T-cell (primary cell): ENCODE measurements at regions not wholly inside any gene's neighbourhood (a gene's known extent, or its start where the extent isn't known, plus 50 kb on each side); places are given as distances from the start of the nearest gene placed in this dataset.
"Not testable (repeated sequence)": the region's sequence is repeated elsewhere in the genome, so short reads cannot be mapped to it uniquely, and the experiment has no call there.

Experiments used
- ATAC-seq, 4 experiments: fragments of 200-7000 bp in 3 of 4; fragments of 150-1000 bp in 1 of 4; cut with Tn5 transposase; replicated peaks in 1 of 4; 1 replicate in 3 of 4; 2 replicates in 1 of 4; pipeline ENCODE4 v1.10.0; 2021; ENCODE audit warnings: moderate library complexity in 3 of 4, mild to moderate bottlenecking in 2 of 4, moderate number of reproducible peaks in 1 of 4
- CTCF ChIA-PET, 2 donors: fragments of 300-600 bp; sonication (Branson Sonifier 250); formaldehyde crosslinking; loops; one replicate each; lab custom pipeline; 2022; ENCODE audit warnings: antibody characterized with exemption in 2 of 2; lab: Charles Lee
- POLR2A ChIA-PET, 2 donors: fragments of 300-600 bp; sonication (Branson Sonifier 250); formaldehyde crosslinking; loops; one replicate each; lab custom pipeline; 2022; ENCODE audit warnings: antibody characterized with exemption in 2 of 2; lab: Charles Lee
- DNase-seq, 35 experiments: peaks; one replicate each; pipeline versions ENCODE4 v3.0.0 to v3.0.0-alpha.2; 2013 to 2023
- H3K27ac ChIP-seq: one replicate; pipeline ENCODE4 v1.5.1; 2013; ENCODE audit warnings: low read length
- H3K27me3 ChIP-seq, 2 experiments: replicated peaks in 1 of 2; 1 replicate in 1 of 2; 2 replicates in 1 of 2; pipeline versions ENCODE4 v1.6.1 to v1.7.0; 2013; ENCODE audit warnings: low read length in 1 of 2, mixed read lengths in 1 of 2; ENCODE audit not compliant: control insufficient read depth in 2 of 2, insufficient read depth in 2 of 2; ENCODE audit errors: extremely low read depth in 1 of 2
- H3K36me3 ChIP-seq, 2 donors: 1 replicate in 1 of 2; 2 replicates in 1 of 2; pipeline versions ENCODE4 v1.6.1 to v1.7.0; 2013; ENCODE audit warnings: low read length in 1 of 2; ENCODE audit not compliant: control insufficient read depth in 2 of 2, insufficient read depth in 1 of 2; ENCODE audit errors: extremely low read depth in 1 of 2
- H3K4me1 ChIP-seq, 2 experiments: 1 replicate in 1 of 2; 2 replicates in 1 of 2; pipeline versions ENCODE4 v1.6.1 to v1.7.0; 2013; ENCODE audit warnings: low read length in 2 of 2, mixed read lengths in 1 of 2; ENCODE audit not compliant: insufficient read depth in 2 of 2, control insufficient read depth in 1 of 2; ENCODE audit errors: extremely low read depth in 1 of 2
- H3K4me3 ChIP-seq, 2 donors: 1 replicate in 1 of 2; 2 replicates in 1 of 2; pipeline versions ENCODE4 v1.5.1 to v1.7.0; 2013; ENCODE audit warnings: mild to moderate bottlenecking in 2 of 2, low read length in 1 of 2, moderate library complexity in 1 of 2; ENCODE audit not compliant: control insufficient read depth in 1 of 2; ENCODE audit errors: extremely low read depth in 1 of 2
- H3K9me3 ChIP-seq: 2 replicates; pipeline ENCODE4 v1.7.0; 2013
- H3K27ac Mint-ChIP-seq, 2 donors: one replicate each; pipeline ENCODE4 v1.8.0; 2020 to 2021; ENCODE audit warnings: mild to moderate bottlenecking in 2 of 2, mixed read lengths in 2 of 2
- H3K27me3 Mint-ChIP-seq, 2 donors: one replicate each; pipeline ENCODE4 v1.8.0; 2021 to 2022; ENCODE audit warnings: mixed read lengths in 2 of 2
- H3K36me3 Mint-ChIP-seq: one replicate; pipeline ENCODE4 v1.8.0; 2021; ENCODE audit warnings: mixed read lengths
- H3K4me1 Mint-ChIP-seq, 3 donors: one replicate each; pipeline ENCODE4 v1.8.0; 2020 to 2022; ENCODE audit warnings: mixed read lengths in 3 of 3, mild to moderate bottlenecking in 1 of 3
- H3K4me3 Mint-ChIP-seq, 3 donors: one replicate each; pipeline ENCODE4 v1.8.0; 2020 to 2022; ENCODE audit warnings: mild to moderate bottlenecking in 3 of 3, mixed read lengths in 3 of 3, moderate library complexity in 3 of 3
- H3K9me3 Mint-ChIP-seq, 3 donors: one replicate each; pipeline ENCODE4 v1.8.0; 2020 to 2022; ENCODE audit warnings: mixed read lengths in 3 of 3
- WGBS: methylation state at CpG from one replicate; pipeline ENCODE4 v1.1.5; 2013; ENCODE audit warnings: missing lambda C conversion rate; ENCODE audit not compliant: insufficient coverage; 5-methylcytosine and 5-hydroxymethylcytosine counted together

- H3K36me3 ChIP-seq, result no peaks in the 10 kb centered on the region
- H3K4me3 Mint-ChIP-seq, result no peak overlapping the region
- H3K27me3 ChIP-seq, result peaks cover 0 to 4% of the 10 kb centered on the region in 2 experiments
- H3K27me3 Mint-ChIP-seq, result peaks cover 4% of the 10 kb centered on the region in 2 donors
- H3K27ac ChIP-seq, result no peak overlapping the region
- H3K4me1 Mint-ChIP-seq, result no peaks in the 10 kb centered on the region
- POLR2A ChIA-PET, result no interaction called here
- H3K9me3 ChIP-seq, result no peaks in the 10 kb centered on the region
- no peaks in the 10 kb centered on the region for H3K36me3 Mint-ChIP-seq
- H3K9me3 Mint-ChIP-seq, result peaks cover 0 to 6% (median 3%) of the 10 kb centered on the region in 3 donors
- H3K4me3 ChIP-seq, result no peak overlapping the region
- no peaks in the 10 kb centered on the region for H3K4me1 ChIP-seq
- DNase-seq (no peak), ATAC-seq (no peak)
- CTCF ChIA-PET, result no interaction called here
- H3K27ac Mint-ChIP-seq, result no peak overlapping the region
Observed at GRCh38 chr22:34808618-34809017, 257.3 kb upstream of the ISX start.

GRCh38 chr22:34812631-34813030 is 253.3 kb upstream of the ISX start:
- no peak for ATAC-seq
- H3K9me3 Mint-ChIP-seq, result peaks cover 9 to 17% (median 16%) of the 10 kb centered on the region in 3 donors
- ChIA-PET POLR2A (no interaction called here), CTCF (no interaction called here)
- H3K4me3 Mint-ChIP-seq, result no peak overlapping the region
- DNase-seq, result no peak
- no peak overlapping the region for H3K27ac Mint-ChIP-seq
- Histone ChIP-seq H3K4me3 (no peak overlapping the region), H3K4me1 (no peaks in the 10 kb centered on the region), H3K36me3 (no peaks in the 10 kb centered on the region), H3K27ac (no peak overlapping the region), H3K27me3 (peaks cover 0 to 4% of the 10 kb centered on the region in 2 experiments), H3K9me3 (no peaks in the 10 kb centered on the region)
- H3K4me1 Mint-ChIP-seq, result no peaks in the 10 kb centered on the region
- H3K27me3 Mint-ChIP-seq, result peaks cover 7 to 10% of the 10 kb centered on the region in 2 donors
- no CpG with 5 or more reads among the region's 1 CpG for WGBS
- H3K36me3 Mint-ChIP-seq, result no peaks in the 10 kb centered on the region

- no CpG with 5 or more reads among the region's 2 CpGs for WGBS
- POLR2A ChIA-PET, result no interaction called here
- Histone ChIP-seq H3K27ac (no peak overlapping the region), H3K4me3 (no peak overlapping the region), H3K27me3 (peaks cover 0 to 4% of the 10 kb centered on the region in 2 experiments), H3K4me1 (no peaks in the 10 kb centered on the region), H3K36me3 (no peaks in the 10 kb centered on the region), H3K9me3 (no peaks in the 10 kb centered on the region)
- ATAC-seq (no peak), DNase-seq (no peak)
- peaks cover 7 to 8% of the 10 kb centered on the region in 2 donors for H3K27me3 Mint-ChIP-seq
- CTCF ChIA-PET, result no interaction called here
- H3K27ac Mint-ChIP-seq, result no peak overlapping the region
- H3K4me3 Mint-ChIP-seq, result no peak overlapping the region
- H3K4me1 Mint-ChIP-seq, result no peaks in the 10 kb centered on the region
- H3K9me3 Mint-ChIP-seq, result peaks cover 11 to 21% (median 16%) of the 10 kb centered on the region in 3 donors
- H3K36me3 Mint-ChIP-seq, result no peaks in the 10 kb centered on the region
Observed at GRCh38 chr22:34814260-34815025, 251.5 kb upstream of the ISX start.

DNA sequence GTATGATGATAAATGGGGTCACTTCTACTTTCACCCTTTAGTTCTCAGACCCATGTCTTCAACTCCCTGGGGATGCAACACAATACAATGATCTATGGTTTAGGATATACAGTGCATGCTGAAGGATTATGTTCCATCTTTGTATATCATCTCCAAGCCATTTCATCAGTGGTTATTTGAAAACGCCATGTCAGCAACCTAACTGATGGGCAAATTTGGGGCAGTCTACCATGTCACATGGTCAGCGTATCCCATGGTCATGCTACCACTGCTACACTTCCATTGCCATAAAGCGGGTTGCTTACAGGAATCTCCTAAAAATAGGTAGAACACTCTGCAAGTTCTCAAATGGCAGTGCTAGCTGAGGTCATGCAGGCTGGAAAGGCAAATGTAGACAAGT is 236.5 kb upstream of the ISX start:
- H3K27me3 Mint-ChIP-seq, result peaks cover 4% of the 10 kb centered on the region in 2 donors
- WGBS, result 94% methylated on average over 3 of the region's 3 CpGs
- POLR2A ChIA-PET, result no interaction called here

DNA sequence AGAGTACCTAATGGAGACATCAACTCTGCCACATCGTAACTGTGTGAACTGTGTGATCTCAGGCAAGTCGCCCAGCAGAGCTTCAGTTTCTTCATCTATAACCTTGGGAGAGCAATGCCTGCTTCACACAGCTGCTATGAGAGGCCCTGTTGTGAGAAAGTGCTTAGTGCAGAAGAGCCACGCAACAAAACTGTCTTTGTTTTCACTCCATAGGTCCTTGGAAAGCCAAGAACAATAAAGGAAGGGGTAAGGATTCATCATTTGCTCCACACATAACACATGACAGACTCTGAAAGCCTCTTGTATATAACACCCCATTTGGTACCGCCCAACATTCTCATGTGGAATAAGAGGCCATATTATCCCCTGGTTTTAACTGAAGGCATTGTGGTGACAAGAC is 231.9 kb upstream of the ISX start:
- no peaks in the 10 kb centered on the region for H3K27me3 ChIP-seq
- Mint-ChIP-seq H3K9me3 (peaks cover 0 to 5% (median 4%) of the 10 kb centered on the region in 3 donors), H3K4me1 (no peaks in the 10 kb centered on the region), H3K27ac (no peak overlapping the region), H3K36me3 (no peaks in the 10 kb centered on the region), H3K4me3 (no peak overlapping the region), H3K27me3 (peaks cover 0 to 20% of the 10 kb centered on the region in 2 donors)
- H3K4me3 ChIP-seq, result no peak overlapping the region
- no peaks in the 10 kb centered on the region for H3K9me3 ChIP-seq
- POLR2A ChIA-PET, result no interaction called here
- ATAC-seq (no peak), DNase-seq (no peak)
- CTCF ChIA-PET, result no interaction called here
- H3K4me1 ChIP-seq, result no peaks in the 10 kb centered on the region
- H3K27ac ChIP-seq, result no peak overlapping the region
- H3K36me3 ChIP-seq, result no peaks in the 10 kb centered on the region
- WGBS, result no CpG with 5 or more reads among the region's 4 CpGs

More for the DNA sequence above, 236.5 kb upstream of the ISX start:
- peaks cover 0 to 2% of the 10 kb centered on the region in 2 experiments for H3K27me3 ChIP-seq
- H3K9me3 Mint-ChIP-seq, result peaks cover 0 to 13% (median 2%) of the 10 kb centered on the region in 3 donors
- no peaks in the 10 kb centered on the region for H3K4me1 Mint-ChIP-seq
- no peaks in the 10 kb centered on the region for H3K36me3 ChIP-seq
- CTCF ChIA-PET, result no interaction called here
- no peak for ATAC-seq
- no peak for DNase-seq
- no peaks in the 10 kb centered on the region for H3K9me3 ChIP-seq
- H3K27ac ChIP-seq, result no peak overlapping the region
- H3K4me3 ChIP-seq, result no peak overlapping the region
- H3K4me1 ChIP-seq, result no peaks in the 10 kb centered on the region
- no peak overlapping the region for H3K27ac Mint-ChIP-seq
- no peaks in the 10 kb centered on the region for H3K36me3 Mint-ChIP-seq
- H3K4me3 Mint-ChIP-seq, result no peak overlapping the region

GRCh38 chr22:34834541-34834940 is 231.4 kb upstream of the ISX start:
- POLR2A ChIA-PET, CTCF ChIA-PET: not testable (repeated sequence)

More at GRCh38 chr22:34834541-34834940, 231.4 kb upstream of the ISX start:
- 33% methylated on average over 3 of the region's 3 CpGs for WGBS
- H3K9me3 Mint-ChIP-seq, H3K4me3 Mint-ChIP-seq, H3K27me3 ChIP-seq, H3K9me3 ChIP-seq, H3K36me3 Mint-ChIP-seq, H3K27ac ChIP-seq, DNase-seq, H3K27ac Mint-ChIP-seq, H3K4me3 ChIP-seq, ATAC-seq, H3K36me3 ChIP-seq, H3K4me1 ChIP-seq, H3K4me1 Mint-ChIP-seq: not testable (repeated sequence)
- peaks cover under 1 to 23% of the 10 kb centered on the region in 2 donors for H3K27me3 Mint-ChIP-seq
